Inflammatory macrophage treated with lipopolysaccharide for 4 hours (primary cell): ENCODE measurements at regions not wholly inside any gene's neighbourhood (a gene's known extent, or its start where the extent isn't known, plus 50 kb on each side); places are given as distances from the start of the nearest gene placed in this dataset.

Experiments used
- DNase-seq: peaks from one replicate; pipeline ENCODE4 v3.0.0-alpha.2; 2020

- no peak for DNase-seq
These were observed 187.1 kb downstream of the SCG2 start for GRCh38 chr2:223415071-223415470.

GRCh38 chr2:223416815-223417610 is 185.1 kb downstream of the SCG2 start:
- no peak for DNase-seq

- no peak for DNase-seq
These were observed 184.0 kb downstream of the SCG2 start for GRCh38 chr2:223418131-223418530.

- no peak for DNase-seq
These were observed 183.5 kb downstream of the SCG2 start for GRCh38 chr2:223418604-223419199.

GRCh38 chr2:223420048-223420447 is 182.1 kb downstream of the SCG2 start:
- no peak for DNase-seq

GRCh38 chr2:223431479-223431878 is 170.7 kb downstream of the SCG2 start:
- DNase-seq: no peak

- DNase-seq: peak; percentile 53
These were observed 168.7 kb downstream of the SCG2 start for GRCh38 chr2:223433461-223433860.

GRCh38 chr2:223437788-223438187 is 164.4 kb downstream of the SCG2 start:
- no peak for DNase-seq

- no peak for DNase-seq
These were observed 163.0 kb downstream of the SCG2 start for GRCh38 chr2:223439184-223439583.

- no peak for DNase-seq
These were observed 162.4 kb downstream of the SCG2 start for GRCh38 chr2:223439786-223440185.

- no peak for DNase-seq
These were observed 159.3 kb downstream of the SCG2 start for GRCh38 chr2:223442847-223443246.

GRCh38 chr2:223450246-223450645 is 151.9 kb downstream of the SCG2 start:
- no peak for DNase-seq

- DNase-seq: no peak
These were observed 144.9 kb downstream of the SCG2 start for GRCh38 chr2:223457301-223457700.

- peak; percentile 54 for DNase-seq
These were observed 142.7 kb downstream of the SCG2 start for GRCh38 chr2:223459328-223459939.

- DNase-seq: no peak
These were observed 142.0 kb downstream of the SCG2 start for GRCh38 chr2:223460209-223460608.

GRCh38 chr2:223460774-223461211 is 141.4 kb downstream of the SCG2 start:
- DNase-seq: peak; percentile 71

GRCh38 chr2:223464071-223464470 is 138.1 kb downstream of the SCG2 start:
- DNase-seq: no peak

GRCh38 chr2:223465793-223466192 is 136.4 kb downstream of the SCG2 start:
- peak; percentile 98 for DNase-seq

GRCh38 chr2:223467196-223467595 is 135.0 kb downstream of the SCG2 start:
- peak; percentile 86 for DNase-seq

GRCh38 chr2:223469270-223470046 is 132.7 kb downstream of the SCG2 start:
- DNase-seq: peak; percentile 83

GRCh38 chr2:223470602-223471001 is 131.6 kb downstream of the SCG2 start:
- DNase-seq: no peak

GRCh38 chr2:223472771-223473170 is 129.4 kb downstream of the SCG2 start:
- DNase-seq: no peak

GRCh38 chr2:223474893-223475292 is 127.3 kb downstream of the SCG2 start:
- no peak for DNase-seq
